NCI-H460 (cell line): ENCODE measurements at regions not wholly inside any gene's neighbourhood (a gene's known extent, or its start where the extent isn't known, plus 50 kb on each side); places are given as distances from the start of the nearest gene placed in this dataset.
"Not testable (repeated sequence)": the region's sequence is repeated elsewhere in the genome, so short reads cannot be mapped to it uniquely, and the experiment has no call there.

Source experiments
- DNase-seq: peaks from one replicate; pipeline ENCODE4 v3.0.0-alpha.2; 2016; ENCODE audit warnings: low read depth; ENCODE audit errors: extremely low read depth

GRCh38 chr22:26912655-26913345 is 255.4 kb downstream of the MIAT start:
- no peak for DNase-seq

- DNase-seq = no peak
These were observed 257.3 kb downstream of the MIAT start for GRCh38 chr22:26914519-26915185.

GRCh38 chr22:26916236-26916635 is 258.8 kb downstream of the MIAT start:
- no peak for DNase-seq

- no peak for DNase-seq
These were observed 260.8 kb downstream of the MIAT start for GRCh38 chr22:26918226-26918625.

GRCh38 chr22:26921726-26922125 is 264.3 kb downstream of the MIAT start:
- DNase-seq = no peak

- no peak for DNase-seq
These were observed 265.4 kb downstream of the MIAT start for GRCh38 chr22:26922806-26923205.

- DNase-seq = no peak
These were observed 266.1 kb downstream of the MIAT start for GRCh38 chr22:26923531-26923930.

GRCh38 chr22:26927821-26928220 is 270.4 kb downstream of the MIAT start:
- no peak for DNase-seq

GRCh38 chr22:26931471-26931870 is 274.1 kb downstream of the MIAT start:
- DNase-seq = no peak

GRCh38 chr22:26933105-26933590 is 275.8 kb downstream of the MIAT start:
- no peak for DNase-seq

- no peak for DNase-seq
These were observed 279.8 kb downstream of the MIAT start for GRCh38 chr22:26937213-26937612.

GRCh38 chr22:26939466-26939865 is 282.1 kb downstream of the MIAT start:
- DNase-seq = no peak

- DNase-seq = no peak
These were observed 284.7 kb downstream of the MIAT start for GRCh38 chr22:26941896-26942636.

GRCh38 chr22:26942637-26942957 is 285.2 kb downstream of the MIAT start:
- no peak for DNase-seq

GRCh38 chr22:26945565-26945964 is 288.2 kb downstream of the MIAT start:
- DNase-seq = no peak

GRCh38 chr22:26949193-26949592 is 291.8 kb downstream of the MIAT start:
- DNase-seq = peak; percentile 17

- not testable (repeated sequence) for DNase-seq
These were observed 293.8 kb downstream of the MIAT start for GRCh38 chr22:26951139-26951538.

GRCh38 chr22:26952004-26952403 is 294.6 kb downstream of the MIAT start:
- no peak for DNase-seq

- DNase-seq = no peak
These were observed 295.1 kb downstream of the MIAT start for GRCh38 chr22:26952451-26953011.

GRCh38 chr22:26953012-26953883 is 295.9 kb downstream of the MIAT start:
- no peak for DNase-seq
